IMR-90 (cell line): ENCODE measurements at regions not wholly inside any gene's neighbourhood (a gene's known extent, or its start where the extent isn't known, plus 50 kb on each side); places are given as distances from the start of the nearest gene placed in this dataset.

Experiments used
- ATAC-seq: fragments of 200-7000 bp; cut with Tn5 transposase; 2 replicates; pipeline ENCODE4 v1.9.1; 2020; ENCODE audit warnings: low read depth, mild to moderate bottlenecking, moderate library complexity
- BruUV-seq: library from RNA; stranded (reverse); fragments of 400-500 nt; replicated peaks from 2 replicates; lab custom pipeline; 2021; lab: Mats Ljungman, UMichigan
- CTCF ChIA-PET: fragments of 300-600 bp; formaldehyde crosslinking; extraction: SDS; loops from one replicate; lab custom pipeline; 2021; ENCODE audit warnings: antibody characterized with exemption; lab: Yijun Ruan, JAX
- POLR2A ChIA-PET: fragments of 300-600 bp; sonication (Branson Sonifier 250); formaldehyde crosslinking; loops from one replicate; lab custom pipeline; 2022; ENCODE audit warnings: antibody characterized with exemption; ENCODE audit not compliant: unreplicated experiment; lab: Charles Lee
- DNase-seq: peaks from one replicate; pipeline ENCODE4 v3.0.0; 2013
- H2AFZ ChIP-seq: replicated peaks from 2 replicates; pipeline ENCODE3; 2013; ENCODE audit warnings: low read length, mild to moderate bottlenecking; ENCODE audit not compliant: poor library complexity
- H2AK5ac ChIP-seq: 2 replicates; pipeline ENCODE4 v1.6.1; 2013; ENCODE audit warnings: low read depth, low read length, inconsistent platforms
- H2AK9ac ChIP-seq: replicated peaks from 2 replicates; pipeline ENCODE3; 2013; ENCODE audit warnings: mild to moderate bottlenecking, low read depth, low read length, moderate library complexity; ENCODE audit not compliant: poor library complexity
- H2BK120ac ChIP-seq: 2 replicates; pipeline ENCODE4 v1.6.1; 2013; ENCODE audit warnings: low read depth, low read length, inconsistent platforms
- H2BK15ac ChIP-seq: 3 replicates; pipeline ENCODE4 v1.6.1; 2013; ENCODE audit warnings: low read depth, low read length, inconsistent platforms
- H2BK20ac ChIP-seq: 2 replicates; pipeline ENCODE4 v1.6.1; 2013; ENCODE audit warnings: low read depth, mild to moderate bottlenecking, inconsistent platforms, low read length, moderate library complexity
- H2BK5ac ChIP-seq: 2 replicates; pipeline ENCODE4 v1.6.1; 2013; ENCODE audit warnings: mild to moderate bottlenecking, low read depth, low read length, inconsistent platforms; ENCODE audit not compliant: poor library complexity, severe bottlenecking
- H3K14ac ChIP-seq: replicated peaks from 2 replicates; pipeline ENCODE4 v1.6.1; 2013; ENCODE audit warnings: low read depth, low read length, inconsistent platforms
- H3K18ac ChIP-seq: 2 replicates; pipeline ENCODE4 v1.6.1; 2013; ENCODE audit warnings: low read depth, low read length, control low read depth
- H3K23ac ChIP-seq: 2 replicates; pipeline ENCODE4 v1.6.1; 2013; ENCODE audit warnings: low read depth, low read length, inconsistent platforms
- H3K27ac ChIP-seq: 2 replicates; pipeline ENCODE4 v1.5.1; 2013; ENCODE audit warnings: mild to moderate bottlenecking, control low read depth, low read length; ENCODE audit not compliant: insufficient read depth
- H3K27me3 ChIP-seq: 2 replicates; pipeline ENCODE4 v1.6.1; 2013; ENCODE audit warnings: low read length; ENCODE audit not compliant: control insufficient read depth, insufficient read depth
- H3K36me3 ChIP-seq: 2 replicates; pipeline ENCODE4 v1.6.1; 2013; ENCODE audit warnings: low read length, mixed read lengths; ENCODE audit not compliant: control insufficient read depth, insufficient read depth
- H3K4ac ChIP-seq: 2 replicates; pipeline ENCODE4 v1.6.1; 2013; ENCODE audit warnings: low read depth, low read length, inconsistent platforms
- H3K4me1 ChIP-seq: 2 replicates; pipeline ENCODE4 v1.6.1; 2013; ENCODE audit warnings: low read length, mixed read lengths; ENCODE audit not compliant: control insufficient read depth, insufficient read depth
- H3K4me2 ChIP-seq: 2 replicates; pipeline ENCODE4 v1.6.1; 2013; ENCODE audit warnings: low read depth, mild to moderate bottlenecking, control low read depth, low read length, moderate library complexity
- H3K4me3 ChIP-seq: 2 replicates; pipeline ENCODE4 v1.5.1; 2013; ENCODE audit warnings: low read depth, mild to moderate bottlenecking, control low read depth, low read length, moderate library complexity; ENCODE audit not compliant: insufficient read depth
- H3K56ac ChIP-seq: 2 replicates; pipeline ENCODE4 v1.6.1; 2013; ENCODE audit warnings: low read length, inconsistent platforms; ENCODE audit not compliant: insufficient read depth; ENCODE audit errors: extremely low read depth
- H3K79me1 ChIP-seq, 2 experiments: 2 replicates each; pipeline ENCODE4 v1.6.1; 2013; ENCODE audit warnings: low read length in 2 of 2, inconsistent platforms in 1 of 2, low read depth in 1 of 2
- H3K9ac ChIP-seq: 2 replicates; pipeline ENCODE4 v1.6.1; 2013; ENCODE audit warnings: low read depth, low read length, control low read depth
- H3K9me1 ChIP-seq: 2 replicates; pipeline ENCODE4 v1.6.1; 2013; ENCODE audit warnings: low read length, inconsistent platforms; ENCODE audit not compliant: insufficient read depth
- H3K9me3 ChIP-seq: 2 replicates; pipeline ENCODE4 v1.6.1; 2013; ENCODE audit warnings: low read length; ENCODE audit not compliant: control insufficient read depth, insufficient read depth
- H4K20me1 ChIP-seq: 2 replicates; pipeline ENCODE4 v1.6.1; 2013; ENCODE audit warnings: low read length, inconsistent platforms; ENCODE audit not compliant: insufficient read depth
- H4K5ac ChIP-seq: 2 replicates; pipeline ENCODE4 v1.6.1; 2013; ENCODE audit warnings: mild to moderate bottlenecking, low read depth, low read length, control low read depth
- H4K8ac ChIP-seq, 2 experiments: 2 replicates each; pipeline ENCODE4 v1.6.1; 2013; ENCODE audit warnings: low read depth in 2 of 2, low read length in 2 of 2, control low read depth in 1 of 2, inconsistent platforms in 1 of 2
- H4K91ac ChIP-seq: 2 replicates; pipeline ENCODE4 v1.6.1; 2013; ENCODE audit warnings: low read depth, low read length, inconsistent platforms; ENCODE audit not compliant: insufficient read depth
- BHLHE40 ChIP-seq: fragments of 150-350 bp; IDR thresholded peaks from 2 replicates; pipeline ENCODE4 v1.6.1; 2016; ENCODE audit warnings: mild to moderate bottlenecking, low read depth, low read length
- MAZ ChIP-seq: IDR thresholded peaks from 2 replicates; pipeline ENCODE4 v1.6.1; 2012; ENCODE audit warnings: low read depth, mild to moderate bottlenecking, low read length, improper control_type of control experiment, moderate library complexity, borderline replicate concordance
- WGBS, 2 experiments: methylation state at CpG; one replicate each; pipeline versions ENCODE4 v1.1.5 to v1.1.7; 2013; ENCODE audit warnings: missing lambda C conversion rate in 2 of 2; ENCODE audit not compliant: insufficient read length in 1 of 2; ENCODE audit errors: extremely low coverage in 2 of 2; 5-methylcytosine and 5-hydroxymethylcytosine counted together
- dilution Hi-C: fragments of 300-500 bp; cut with HindIII; formaldehyde crosslinking; loops from one replicate; pipeline ENCODE4 v1.14.3; 2018; ENCODE audit warnings: low sequenced_read_pairs; ENCODE audit not compliant: unreplicated experiment
- in situ Hi-C: fragments of 300-500 bp; cut with MboI; formaldehyde crosslinking; loops from 3 replicates; pipeline ENCODE4 v1.14.3; 2019; ENCODE audit warnings: low sequenced_read_pairs, inconsistent platforms, mixed read lengths
- intact Hi-C: fragments of 100-400 bp; cut with micrococcal nuclease; formaldehyde crosslinking; loops from 2 replicates; pipeline ENCODE4 v1.10.0; 2022

DNA sequence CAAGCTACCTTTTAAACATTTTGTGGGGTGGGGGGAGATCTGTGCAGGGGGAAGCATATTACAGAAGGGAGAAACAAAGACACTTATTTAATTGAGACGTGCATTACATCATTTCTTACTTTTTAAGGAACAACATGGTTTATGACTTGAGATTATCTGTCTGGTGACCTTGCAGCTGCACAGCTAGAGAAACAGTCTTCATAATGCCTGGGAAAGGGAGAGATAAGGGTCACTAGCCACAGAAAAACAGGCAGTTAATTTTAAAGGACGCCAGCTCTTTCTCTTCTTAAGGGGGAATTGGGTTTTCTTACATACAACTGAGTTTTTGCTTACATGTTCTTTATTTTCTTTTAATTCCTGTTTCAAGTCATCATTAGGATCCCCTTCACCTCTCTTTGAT lies 147.9 kb downstream of the SST start:
- H3K14ac ChIP-seq, result no peak overlapping the region
- no peak overlapping the region for H3K23ac ChIP-seq
- H2AFZ ChIP-seq, result no peak overlapping the region
- no peak overlapping the region for H2BK20ac ChIP-seq
- dilution Hi-C loops, result no loop called here
- no peak overlapping the region for H3K4me3 ChIP-seq
- H4K5ac ChIP-seq, result no peak overlapping the region
- H2AK9ac ChIP-seq, result no peak overlapping the region
- H3K9me1 ChIP-seq, result no peaks in the 10 kb centered on the region
- H3K4me1 ChIP-seq, result no peaks in the 10 kb centered on the region
- H2AK5ac ChIP-seq, result no peak overlapping the region
- H3K27ac ChIP-seq, result no peak overlapping the region
- DNase-seq (no peak), ATAC-seq (no peak)
- no peaks in the 10 kb centered on the region for H3K79me1 ChIP-seq
- WGBS, 2 experiments, result no CpG with 5 or more reads among the region's 2 CpGs
- no peaks in the 10 kb centered on the region for H3K9me3 ChIP-seq
- no peak overlapping the region for H2BK120ac ChIP-seq
- no peak overlapping the region for H4K8ac ChIP-seq
- in situ Hi-C loops, result no loop called here
- no peak overlapping the region for H3K18ac ChIP-seq
- H3K9ac ChIP-seq, result no peak overlapping the region
- BruUV-seq, result no TSS peak
- H3K56ac ChIP-seq, result no peak overlapping the region
- POLR2A ChIA-PET, result no interaction called here
- no peak overlapping the region for H4K91ac ChIP-seq
- intact Hi-C loops, result no loop called here
- CTCF ChIA-PET, result no interaction called here
- H3K4ac ChIP-seq, result no peak overlapping the region
- TF ChIP-seq MAZ, result no peak
- TF ChIP-seq BHLHE40, result no peak
- H3K4me2 ChIP-seq, result no peak overlapping the region
- no peak overlapping the region for H2BK15ac ChIP-seq
- H3K36me3 ChIP-seq, result no peaks in the 10 kb centered on the region
- H2BK5ac ChIP-seq, result no peak overlapping the region
- H4K20me1 ChIP-seq, result no peaks in the 10 kb centered on the region
- no peaks in the 10 kb centered on the region; the same call in 1 of the 2 replicates for H3K27me3 ChIP-seq
